ENCODE measurements at regions not wholly inside any gene's neighbourhood (a gene's known extent, or its start where the extent isn't known, plus 50 kb on each side); places are given as distances from the start of the nearest gene placed in this dataset.

- no peaks in the 10 kb centered on the region for H3K27me3 ChIP-seq (ENCODE audit: control insufficient read depth, insufficient read depth, low read length)
- no peak overlapping the region for H3K27ac ChIP-seq (ENCODE audit: low read depth in 2 of 2, low read length in 2 of 2)
- H3K9ac ChIP-seq (ENCODE audit: low read length in 3 of 3): no peak overlapping the region
- H3K9me3 ChIP-seq (ENCODE audit: control insufficient read depth in 2 of 3, insufficient read depth in 1 of 3, low read length in 3 of 3): no peaks in the 10 kb centered on the region
- H3K4me3 ChIP-seq (ENCODE audit: low read length in 3 of 3): no peak overlapping the region
- TF ChIP-seq, protein P1, sequence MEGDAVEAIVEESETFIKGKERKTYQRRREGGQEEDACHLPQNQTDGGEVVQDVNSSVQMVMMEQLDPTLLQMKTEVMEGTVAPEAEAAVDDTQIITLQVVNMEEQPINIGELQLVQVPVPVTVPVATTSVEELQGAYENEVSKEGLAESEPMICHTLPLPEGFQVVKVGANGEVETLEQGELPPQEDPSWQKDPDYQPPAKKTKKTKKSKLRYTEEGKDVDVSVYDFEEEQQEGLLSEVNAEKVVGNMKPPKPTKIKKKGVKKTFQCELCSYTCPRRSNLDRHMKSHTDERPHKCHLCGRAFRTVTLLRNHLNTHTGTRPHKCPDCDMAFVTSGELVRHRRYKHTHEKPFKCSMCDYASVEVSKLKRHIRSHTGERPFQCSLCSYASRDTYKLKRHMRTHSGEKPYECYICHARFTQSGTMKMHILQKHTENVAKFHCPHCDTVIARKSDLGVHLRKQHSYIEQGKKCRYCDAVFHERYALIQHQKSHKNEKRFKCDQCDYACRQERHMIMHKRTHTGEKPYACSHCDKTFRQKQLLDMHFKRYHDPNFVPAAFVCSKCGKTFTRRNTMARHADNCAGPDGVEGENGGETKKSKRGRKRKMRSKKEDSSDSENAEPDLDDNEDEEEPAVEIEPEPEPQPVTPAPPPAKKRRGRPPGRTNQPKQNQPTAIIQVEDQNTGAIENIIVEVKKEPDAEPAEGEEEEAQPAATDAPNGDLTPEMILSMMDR (IDR thresholded peaks at IDR 0.05; ENCODE audit: borderline replicate concordance, extremely low read depth, insufficient read depth): no peak
- no peaks in the 10 kb centered on the region for H3K4me1 ChIP-seq (ENCODE audit: control insufficient read depth in 2 of 3, insufficient read depth in 2 of 3, low read depth in 1 of 3, low read length in 3 of 3)
- DNase-seq (no peak), FAIRE-seq (no peak)
- H3K36me3 ChIP-seq (ENCODE audit: control insufficient read depth in 2 of 3, insufficient read depth in 3 of 3, low read length in 3 of 3): no peaks in the 10 kb centered on the region
- intact Hi-C loops (cut with DNase I): no loop called here
Observed at GRCh38 chr18:65359479-65359878, 391.3 kb upstream of the CDH7 start.

GRCh38 chr18:65358306-65358705 is 392.5 kb upstream of the CDH7 start:
- no peak overlapping the region for H3K9ac ChIP-seq (ENCODE audit: low read length in 3 of 3)
- DNase-seq: no peak
- H3K4me1 ChIP-seq (ENCODE audit: control insufficient read depth in 2 of 3, insufficient read depth in 2 of 3, low read depth in 1 of 3, low read length in 3 of 3): no peaks in the 10 kb centered on the region
- H3K36me3 ChIP-seq (ENCODE audit: control insufficient read depth in 2 of 3, insufficient read depth in 3 of 3, low read length in 3 of 3): no peaks in the 10 kb centered on the region
- H3K27me3 ChIP-seq (ENCODE audit: control insufficient read depth, insufficient read depth, low read length): no peaks in the 10 kb centered on the region
- FAIRE-seq: no peak
- TF ChIP-seq, protein P1 (IDR thresholded peaks at IDR 0.05; ENCODE audit: borderline replicate concordance, extremely low read depth, insufficient read depth): no peak
- no peak overlapping the region for H3K27ac ChIP-seq (ENCODE audit: low read depth in 2 of 2, low read length in 2 of 2)
- intact Hi-C loops (cut with DNase I): no loop called here
- no peaks in the 10 kb centered on the region for H3K9me3 ChIP-seq (ENCODE audit: control insufficient read depth in 2 of 3, insufficient read depth in 1 of 3, low read length in 3 of 3)
- H3K4me3 ChIP-seq (ENCODE audit: low read length in 3 of 3): no peak overlapping the region

DNA sequence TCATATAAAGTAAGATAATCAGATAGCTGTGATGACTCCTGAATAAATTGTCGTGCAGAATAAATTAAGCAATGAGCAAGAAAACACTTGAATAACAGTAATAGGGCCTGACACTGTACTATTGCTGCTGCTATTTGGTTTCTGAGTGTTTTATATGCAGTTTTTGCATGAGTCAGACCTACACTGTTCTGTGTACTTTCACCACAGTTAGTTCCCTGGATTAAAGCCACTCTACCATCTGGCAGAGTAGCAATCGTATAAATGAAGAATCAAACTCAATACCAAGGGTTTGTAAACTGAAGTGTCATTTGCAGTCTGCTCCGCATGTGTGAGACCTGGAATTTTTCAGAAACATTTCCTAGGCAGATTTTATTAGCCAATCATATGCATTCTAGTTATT is 398.6 kb upstream of the CDH7 start:
- DNase-seq (no peak), FAIRE-seq (no peak)
- Histone ChIP-seq H3K27ac (ENCODE audit: low read depth in 2 of 2, low read length in 2 of 2) (no peak overlapping the region), H3K36me3 (ENCODE audit: control insufficient read depth in 2 of 3, insufficient read depth in 3 of 3, low read length in 3 of 3) (no peaks in the 10 kb centered on the region), H3K4me1 (ENCODE audit: control insufficient read depth in 2 of 3, insufficient read depth in 2 of 3, low read depth in 1 of 3, low read length in 3 of 3) (no peaks in the 10 kb centered on the region), H3K9me3 (ENCODE audit: control insufficient read depth in 2 of 3, insufficient read depth in 1 of 3, low read length in 3 of 3) (no peaks in the 10 kb centered on the region), H3K4me3 (ENCODE audit: low read length in 3 of 3) (no peak overlapping the region), H3K27me3 (ENCODE audit: control insufficient read depth, insufficient read depth, low read length) (no peaks in the 10 kb centered on the region), H3K9ac (ENCODE audit: low read length in 3 of 3) (no peak overlapping the region)
- intact Hi-C loops (cut with DNase I): no loop called here
- TF ChIP-seq, protein P1 (IDR thresholded peaks at IDR 0.05; ENCODE audit: borderline replicate concordance, extremely low read depth, insufficient read depth): no peak

DNA sequence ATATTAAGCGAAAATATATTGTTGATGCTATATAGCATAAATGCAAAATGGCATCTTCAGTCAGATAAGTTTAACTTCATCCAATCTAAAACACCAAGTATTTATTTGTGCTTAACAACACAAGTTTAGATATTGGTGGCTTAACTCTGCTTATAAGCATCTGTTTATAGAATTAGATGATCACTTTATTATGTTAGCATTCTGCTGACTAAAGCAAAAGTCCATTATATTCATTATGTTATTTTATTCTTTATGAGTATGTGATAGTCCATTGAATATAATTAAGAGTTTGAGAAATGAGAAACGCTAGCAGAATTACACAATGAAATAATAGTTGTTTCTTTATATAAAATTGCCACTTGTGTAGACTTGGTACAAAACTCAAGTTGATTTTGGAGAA is 401.2 kb upstream of the CDH7 start:
- DNase-seq (no peak), FAIRE-seq (no peak)
- no peak overlapping the region for H3K27ac ChIP-seq (ENCODE audit: low read depth in 2 of 2, low read length in 2 of 2)
- TF ChIP-seq, protein P1 (IDR thresholded peaks at IDR 0.05; ENCODE audit: borderline replicate concordance, extremely low read depth, insufficient read depth): no peak
- no peak overlapping the region for H3K4me3 ChIP-seq (ENCODE audit: low read length in 3 of 3)
- no peaks in the 10 kb centered on the region for H3K36me3 ChIP-seq (ENCODE audit: control insufficient read depth in 2 of 3, insufficient read depth in 3 of 3, low read length in 3 of 3)
- no peaks in the 10 kb centered on the region for H3K4me1 ChIP-seq (ENCODE audit: control insufficient read depth in 2 of 3, insufficient read depth in 2 of 3, low read depth in 1 of 3, low read length in 3 of 3)
- intact Hi-C loops (cut with DNase I): no loop called here
- no peak overlapping the region for H3K9ac ChIP-seq (ENCODE audit: low read length in 3 of 3)
- H3K27me3 ChIP-seq (ENCODE audit: control insufficient read depth, insufficient read depth, low read length): no peaks in the 10 kb centered on the region
- no peaks in the 10 kb centered on the region for H3K9me3 ChIP-seq (ENCODE audit: control insufficient read depth in 2 of 3, insufficient read depth in 1 of 3, low read length in 3 of 3)

Data from kidney (tissue), 13 donors.